GM19238 (cell line): ENCODE measurements at regions not wholly inside any gene's neighbourhood (a gene's known extent, or its start where the extent isn't known, plus 50 kb on each side); places are given as distances from the start of the nearest gene placed in this dataset.
"Not testable (repeated sequence)": the region's sequence is repeated elsewhere in the genome, so short reads cannot be mapped to it uniquely, and the experiment has no call there.

Source experiments
- DNase-seq: peaks from one replicate; pipeline ENCODE4 v3.0.0; 2011; ENCODE audit warnings: low spot score; ENCODE audit not compliant: insufficient read length

- DNase-seq: no peak
Observed at GRCh38 chr6:58073263-58073662, 755.8 kb downstream of the PRIM2 start.

GRCh38 chr6:58090067-58090466 lies 772.6 kb downstream of the PRIM2 start:
- DNase-seq: not testable (repeated sequence)

DNA sequence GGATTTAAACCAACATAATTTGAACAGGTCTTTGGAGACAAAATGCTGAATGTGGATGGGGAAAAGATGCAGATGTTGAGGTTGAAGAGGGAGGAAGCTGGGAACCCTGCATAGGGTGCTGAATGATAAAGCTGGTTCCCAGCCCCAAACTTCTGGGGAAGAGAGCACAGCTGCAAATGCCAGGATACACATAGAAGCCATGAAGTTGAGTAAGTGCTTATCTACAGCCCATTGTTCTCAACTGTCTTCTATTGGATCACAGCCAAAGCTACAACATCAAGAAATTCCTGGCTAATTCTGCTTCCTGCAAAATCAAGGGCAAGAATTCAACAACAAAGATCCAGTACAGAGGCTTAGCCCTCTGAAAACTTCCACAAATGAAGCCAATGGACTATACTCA lies 779.8 kb downstream of the PRIM2 start:
- not testable (repeated sequence) for DNase-seq

DNA sequence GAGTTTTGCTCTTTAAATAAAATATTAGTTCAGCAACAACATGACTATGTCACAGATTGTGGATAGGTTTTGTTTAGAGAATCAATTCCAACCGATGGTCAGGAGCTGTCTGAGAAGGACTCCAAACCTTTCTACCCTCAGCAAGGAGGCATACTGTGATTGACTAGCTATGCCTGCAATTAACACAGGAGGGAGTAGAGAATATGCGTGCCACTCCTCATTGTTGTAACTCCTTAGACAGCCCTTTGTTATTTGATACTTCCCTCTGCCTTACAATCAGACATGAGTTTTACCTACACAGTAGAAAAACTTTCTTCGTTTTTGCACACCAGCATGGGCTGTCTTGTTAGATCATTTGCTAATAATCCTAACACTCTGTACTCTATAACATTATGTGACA lies 796.5 kb downstream of the PRIM2 start:
- DNase-seq: no peak

DNA sequence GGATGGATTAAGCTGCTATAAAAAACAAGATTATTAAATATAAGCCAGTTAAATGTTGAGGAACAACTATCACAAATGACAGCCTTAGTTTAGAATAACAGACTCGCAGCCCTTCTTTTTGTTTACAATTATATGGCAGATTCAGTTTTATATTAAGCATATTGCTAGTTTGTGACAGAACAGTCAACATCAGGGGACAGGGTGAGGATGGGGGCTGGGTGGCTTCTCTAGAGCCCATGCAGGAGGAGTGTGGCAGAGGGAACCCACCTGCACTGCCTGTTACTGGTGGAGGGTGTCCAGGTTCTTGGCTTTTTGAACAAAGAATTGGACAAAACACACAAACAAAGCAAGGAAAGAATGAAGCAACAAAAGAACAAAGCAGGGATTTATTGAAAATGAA lies 799.7 kb downstream of the PRIM2 start:
- not testable (repeated sequence) for DNase-seq

GRCh38 chr6:58121616-58122015 lies 804.2 kb downstream of the PRIM2 start:
- not testable (repeated sequence) for DNase-seq

DNA sequence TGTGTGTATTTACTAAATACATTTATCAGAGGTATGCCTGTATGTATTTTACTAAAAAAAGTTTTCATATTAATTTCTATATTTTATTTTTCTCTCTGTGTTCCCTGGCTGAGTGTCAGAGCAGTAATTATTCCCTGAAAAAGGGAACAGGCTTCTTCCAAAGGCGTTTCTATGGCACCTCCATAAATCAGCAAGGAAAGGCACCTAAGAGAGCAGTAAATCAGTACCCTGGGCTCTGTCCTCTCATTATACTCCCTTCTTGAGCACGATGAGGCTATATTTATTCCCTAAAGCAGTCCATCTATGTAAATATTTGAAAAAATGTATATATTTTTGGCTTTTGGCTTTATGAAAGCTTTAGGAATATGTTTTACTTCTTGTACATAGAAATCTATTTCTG lies 806.3 kb downstream of the PRIM2 start:
- not testable (repeated sequence) for DNase-seq

GRCh38 chr6:58128549-58128948 lies 811.1 kb downstream of the PRIM2 start:
- DNase-seq: not testable (repeated sequence)

- not testable (repeated sequence) for DNase-seq
Observed at GRCh38 chr6:58129098-58129497, 811.7 kb downstream of the PRIM2 start.

- DNase-seq: not testable (repeated sequence)
Observed at GRCh38 chr6:58139746-58140145, 822.3 kb downstream of the PRIM2 start.

GRCh38 chr6:58171025-58171424 lies 853.6 kb downstream of the PRIM2 start:
- not testable (repeated sequence) for DNase-seq

GRCh38 chr6:58181557-58182065 lies 864.2 kb downstream of the PRIM2 start:
- DNase-seq: not testable (repeated sequence)

DNA sequence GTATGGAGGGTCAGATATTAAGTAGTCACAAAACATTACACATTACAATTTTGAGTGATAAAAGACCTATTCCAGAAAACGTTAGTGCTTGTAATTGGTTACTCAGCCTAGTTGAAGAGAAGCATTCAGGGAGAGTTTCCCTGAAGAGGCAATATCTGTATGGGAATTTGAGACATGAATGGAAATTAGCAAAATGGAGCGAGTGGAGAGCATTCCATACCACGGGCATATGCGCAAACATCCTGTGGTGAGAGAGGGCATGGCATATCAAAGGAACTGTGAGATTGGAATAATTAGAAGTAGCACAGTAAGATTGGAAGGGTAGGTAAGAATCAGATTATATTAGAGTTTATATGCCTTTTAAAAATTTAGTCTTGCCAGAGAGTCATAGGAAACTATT lies 867.9 kb downstream of the PRIM2 start:
- not testable (repeated sequence) for DNase-seq

GRCh38 chr6:58193209-58193608 lies 875.8 kb downstream of the PRIM2 start:
- DNase-seq: not testable (repeated sequence)

- DNase-seq: no peak
Observed at GRCh38 chr6:58198301-58198700, 880.9 kb downstream of the PRIM2 start.

DNA sequence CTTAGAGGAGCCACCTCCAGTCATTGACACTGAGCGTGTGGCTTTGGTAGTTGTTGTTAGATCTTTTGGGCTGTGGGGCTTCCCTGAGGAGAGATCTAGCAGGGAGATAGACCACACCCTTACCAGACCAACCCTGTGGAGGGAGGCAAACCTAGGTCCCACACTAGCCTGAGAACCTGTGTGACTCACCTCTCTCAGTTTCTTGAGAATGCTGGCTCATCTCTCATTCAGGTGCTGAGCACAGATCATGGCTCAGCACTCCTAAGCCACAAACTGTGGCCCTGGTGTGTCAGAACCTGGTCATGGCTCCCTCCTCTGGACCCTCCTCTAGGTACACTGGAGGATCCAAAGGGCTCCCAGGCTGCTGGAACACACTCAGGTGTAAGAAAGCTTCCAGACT lies 919.7 kb downstream of the PRIM2 start:
- DNase-seq: not testable (repeated sequence)

DNA sequence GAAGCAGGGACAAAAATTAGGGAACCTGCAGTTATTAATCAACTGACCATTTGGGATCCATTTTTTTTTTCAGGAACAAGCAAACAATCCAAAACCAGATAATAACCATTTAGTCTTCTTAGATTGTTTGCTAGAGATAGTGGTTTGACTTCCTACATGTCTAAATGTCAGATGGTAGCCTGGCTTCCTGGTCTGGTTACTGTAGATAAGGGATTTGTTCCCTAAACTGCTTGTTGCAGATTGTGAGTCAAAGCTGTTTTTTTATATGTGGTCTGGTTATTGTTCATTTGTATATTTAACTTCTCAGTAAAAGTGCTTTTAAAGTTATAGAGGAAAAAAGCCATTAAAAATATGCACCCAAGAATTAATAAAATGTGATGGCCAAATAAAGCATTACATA lies 921.0 kb downstream of the PRIM2 start:
- not testable (repeated sequence) for DNase-seq

GRCh38 chr6:58257625-58258024 lies 940.2 kb downstream of the PRIM2 start:
- DNase-seq: not testable (repeated sequence)

- no peak for DNase-seq
Observed at GRCh38 chr6:58290177-58290576, 972.7 kb downstream of the PRIM2 start.

DNA sequence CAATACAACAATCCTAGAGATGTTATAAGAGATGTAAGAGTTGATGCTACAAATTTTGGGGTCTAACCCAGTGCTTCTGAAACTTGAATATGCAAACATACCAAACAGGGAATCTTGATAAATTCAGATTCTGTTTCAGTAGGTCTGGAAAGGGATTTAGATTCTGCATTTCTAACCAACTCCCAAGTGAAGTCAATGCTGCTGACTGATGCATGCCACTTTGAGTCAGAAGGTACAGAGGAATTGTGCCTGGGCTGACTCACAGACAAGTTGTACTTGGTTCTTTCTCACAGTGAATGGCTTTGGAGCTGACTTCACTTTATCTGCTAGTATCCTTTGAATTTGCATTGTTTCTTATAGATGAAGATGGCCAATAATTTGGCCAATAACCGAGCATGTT lies 973.9 kb downstream of the PRIM2 start:
- DNase-seq: not testable (repeated sequence)

DNA sequence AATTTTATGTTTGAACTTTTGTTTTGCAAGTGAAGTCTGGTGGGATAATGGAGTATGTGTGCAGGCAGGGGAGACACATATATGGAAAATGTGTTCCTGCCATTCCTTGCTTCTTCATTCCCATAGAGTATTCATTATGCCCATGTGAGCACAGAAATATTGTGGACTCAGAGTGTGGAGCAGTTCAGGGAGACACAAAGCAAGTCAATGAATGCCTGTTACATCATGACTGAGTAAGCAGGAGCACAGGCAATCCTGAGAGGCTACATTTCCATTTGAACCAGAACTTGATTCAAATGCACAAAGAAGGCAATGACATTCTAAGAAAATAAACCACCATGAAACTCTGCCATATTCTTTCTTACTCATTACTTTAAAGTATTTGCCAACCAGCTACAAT lies 990.5 kb downstream of the PRIM2 start:
- not testable (repeated sequence) for DNase-seq

GRCh38 chr6:58332108-58332507 lies 1014.7 kb downstream of the PRIM2 start:
- not testable (repeated sequence) for DNase-seq

DNA sequence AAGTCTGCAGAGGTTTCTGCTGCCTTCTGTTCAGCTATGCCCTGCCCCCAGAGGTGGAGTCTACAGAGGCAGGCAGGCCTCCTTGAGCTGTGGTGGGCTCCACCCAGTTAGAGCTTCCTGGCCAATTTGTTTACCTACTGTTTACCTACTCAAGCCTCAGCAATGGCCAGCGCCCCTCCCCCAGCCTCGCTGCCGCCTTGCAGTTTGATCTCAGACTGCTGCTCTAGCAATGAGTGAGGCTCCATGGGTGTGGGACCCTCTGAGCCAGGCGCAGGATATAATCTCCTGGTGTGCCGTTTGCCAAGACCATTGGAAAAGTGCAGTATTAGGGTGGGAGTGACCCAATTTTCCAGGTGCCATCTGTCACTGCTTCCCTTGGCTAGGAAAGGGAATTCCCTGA lies 1024.9 kb downstream of the PRIM2 start:
- DNase-seq: not testable (repeated sequence)

DNA sequence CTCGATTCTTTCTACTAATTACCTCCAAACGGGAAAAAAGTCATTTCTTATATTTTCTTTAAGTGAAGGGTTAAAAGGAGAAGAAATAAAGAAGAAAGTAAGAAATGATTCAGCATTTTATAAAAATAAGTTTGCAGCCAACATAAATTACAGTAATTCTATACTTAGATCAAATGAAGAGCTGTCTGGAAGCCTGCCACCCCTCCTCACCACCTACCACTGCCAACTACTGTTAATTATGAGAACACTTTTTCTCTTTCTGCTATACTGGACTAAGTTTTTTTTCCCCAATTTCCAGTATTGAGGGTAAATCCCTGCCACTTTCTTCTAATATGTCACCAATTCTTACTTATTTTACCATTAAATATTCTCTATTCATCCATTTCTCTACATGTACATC lies 1030.1 kb downstream of the PRIM2 start:
- DNase-seq: not testable (repeated sequence)
